EL (cell line): ENCODE measurements at regions not wholly inside any gene's neighbourhood (a gene's known extent, or its start where the extent isn't known, plus 50 kb on each side); places are given as distances from the start of the nearest gene placed in this dataset.

Experiments used
- DNase-seq: peaks from one replicate; pipeline ENCODE4 v3.0.0-alpha.2; 2016

DNA sequence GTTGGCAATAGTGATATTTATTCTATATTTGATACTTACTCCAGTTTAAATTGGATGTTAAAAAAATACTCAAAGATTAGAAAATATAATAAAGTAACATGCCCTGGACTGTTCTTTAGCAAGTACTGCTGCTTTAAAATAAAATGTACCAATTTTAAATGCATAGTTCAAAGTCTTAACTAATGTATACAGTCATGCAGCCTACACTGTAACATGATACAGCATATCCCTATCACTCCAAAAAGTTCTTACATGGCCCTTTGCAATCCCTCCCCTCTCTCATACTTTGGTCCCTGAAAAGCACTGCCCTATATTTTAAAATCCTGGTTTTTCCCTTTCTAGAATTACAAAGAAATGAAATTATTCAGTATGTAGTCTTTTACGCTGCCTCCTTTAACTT, 726.6 kb downstream of the LTN1 start:
- DNase-seq = no peak

DNA sequence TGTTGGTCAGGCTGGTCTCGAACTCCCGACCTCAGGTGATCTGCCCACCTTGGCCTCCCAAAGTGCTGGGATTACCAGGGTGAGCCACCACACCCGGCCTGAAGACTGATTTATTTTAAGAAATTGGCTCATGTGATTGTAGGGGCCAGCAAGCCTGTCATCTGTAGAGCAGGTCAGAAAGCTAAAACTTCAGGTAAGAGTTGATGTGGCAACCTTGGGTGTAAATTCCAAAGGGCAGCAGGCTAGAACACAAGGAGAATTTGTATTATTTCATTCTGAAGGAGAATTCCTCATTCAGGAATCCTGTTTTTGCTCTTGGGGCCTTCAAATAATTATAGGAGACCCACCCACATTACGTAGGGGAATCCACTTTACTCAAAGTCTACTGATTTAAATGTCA, 728.7 kb downstream of the LTN1 start:
- no peak for DNase-seq

DNA sequence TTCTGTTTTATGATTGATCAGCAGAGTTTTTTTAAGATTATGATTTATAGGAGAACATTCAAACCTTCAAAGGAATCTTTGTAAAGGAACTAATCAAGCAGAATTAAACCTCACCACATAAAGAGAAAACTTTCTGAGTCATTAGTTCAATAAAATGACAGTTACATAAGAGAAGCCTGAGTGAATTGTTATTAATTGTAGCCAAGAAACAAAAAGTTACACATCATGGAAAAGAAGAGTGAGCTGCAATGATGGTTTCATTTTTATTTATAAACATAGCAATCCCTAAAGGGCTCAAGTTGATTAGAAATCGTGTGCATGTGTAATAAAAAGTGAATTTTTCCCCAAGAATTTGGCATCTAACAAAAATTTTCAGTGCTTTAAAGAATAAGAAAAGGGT, 731.4 kb downstream of the LTN1 start:
- no peak for DNase-seq

DNA sequence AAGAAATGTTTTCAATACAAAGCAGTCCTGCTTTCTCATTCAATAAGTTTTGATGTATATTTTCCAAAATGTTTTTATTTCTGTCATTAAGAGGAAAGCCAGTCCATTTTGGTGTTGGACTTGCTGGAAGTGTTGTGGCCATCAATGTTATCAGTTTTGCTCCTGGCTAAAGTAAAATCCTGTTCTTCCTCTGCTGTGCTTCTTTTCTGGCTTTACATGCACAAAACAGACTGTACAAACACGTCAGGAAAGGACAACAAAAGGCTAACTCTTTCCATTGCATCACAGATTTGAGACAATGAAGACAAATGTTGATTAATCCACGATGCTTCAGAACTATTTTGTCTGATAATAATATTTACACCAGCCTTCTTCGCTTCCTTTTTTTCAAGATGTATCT, 735.4 kb downstream of the LTN1 start:
- no peak for DNase-seq

DNA sequence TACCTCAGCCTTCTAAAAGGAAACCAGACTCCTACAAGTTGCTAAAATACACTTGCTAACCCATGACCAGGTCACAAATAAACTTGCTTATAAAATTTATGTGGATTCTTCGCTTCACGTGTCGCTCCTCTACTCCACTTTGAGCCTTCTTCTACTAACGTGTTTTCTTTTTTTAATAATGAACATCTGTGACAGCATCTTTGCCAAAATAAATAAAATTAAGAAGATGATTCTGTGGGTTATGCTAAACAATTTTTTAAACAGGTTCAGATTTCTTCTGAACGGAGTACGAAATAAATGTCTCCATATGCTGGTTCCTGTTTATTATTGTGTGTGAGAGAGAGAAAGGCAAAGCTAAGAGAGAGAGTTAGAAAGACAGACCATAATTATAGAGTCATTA, 735.8 kb downstream of the LTN1 start:
- DNase-seq = no peak

DNA sequence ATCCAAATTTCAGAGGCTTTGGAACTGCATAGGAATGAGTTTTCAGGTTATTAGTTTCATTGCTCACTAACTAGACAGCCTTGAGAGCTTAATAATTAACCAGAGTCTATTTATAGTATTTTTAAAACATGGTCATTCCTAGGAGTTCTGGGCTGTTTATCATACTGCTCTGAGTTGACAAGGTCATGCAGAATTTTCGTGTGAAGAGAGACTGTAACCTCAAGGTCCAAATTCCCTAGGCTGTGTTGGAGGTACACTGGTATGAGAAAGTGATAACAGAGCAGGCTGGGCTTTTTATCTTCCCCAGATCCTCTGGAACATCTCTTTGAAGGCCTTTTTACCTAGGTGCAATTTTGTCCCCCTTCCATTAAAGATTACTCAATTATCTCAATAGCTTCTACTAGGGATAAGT, 736.3 kb downstream of the LTN1 start:
- DNase-seq = peak; percentile 58

DNA sequence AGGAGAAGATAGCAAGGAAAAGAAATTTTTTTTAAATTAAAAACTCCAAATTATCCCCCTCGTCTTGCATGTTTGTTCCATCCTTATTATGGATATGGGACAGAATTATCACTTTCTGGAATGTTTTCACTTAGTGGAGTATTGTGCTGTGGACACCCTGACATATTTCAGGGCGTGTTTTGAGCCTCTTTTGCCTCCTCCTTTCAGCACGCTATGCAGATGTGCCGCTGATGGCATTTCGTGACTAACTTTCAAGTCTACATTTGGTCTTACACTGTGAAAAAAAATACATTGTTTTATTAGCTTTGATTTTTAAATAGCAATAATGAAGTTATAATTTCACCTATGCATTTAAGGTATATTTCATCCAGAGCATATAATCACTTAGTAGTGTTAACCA, 738.7 kb downstream of the LTN1 start:
- DNase-seq = peak; percentile 48

DNA sequence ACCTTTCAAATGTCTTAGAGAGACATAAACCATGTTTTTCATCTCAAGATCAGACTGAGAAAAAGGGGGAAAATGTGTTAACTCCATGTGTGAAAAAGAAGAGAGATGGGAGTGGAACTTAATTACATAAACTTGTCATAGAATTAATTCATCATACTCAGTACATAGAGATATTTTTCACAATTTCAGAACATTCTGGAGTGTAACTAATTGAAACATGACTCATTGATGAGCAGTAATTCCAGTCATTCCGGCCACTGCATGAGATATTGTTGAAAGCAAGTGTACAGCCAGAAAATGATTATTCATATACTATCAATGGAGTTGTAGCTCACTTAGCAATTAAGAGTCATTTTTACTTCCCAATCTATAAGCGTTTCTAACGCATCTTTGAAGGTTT, 739.3 kb downstream of the LTN1 start:
- peak; percentile 83 for DNase-seq

DNA sequence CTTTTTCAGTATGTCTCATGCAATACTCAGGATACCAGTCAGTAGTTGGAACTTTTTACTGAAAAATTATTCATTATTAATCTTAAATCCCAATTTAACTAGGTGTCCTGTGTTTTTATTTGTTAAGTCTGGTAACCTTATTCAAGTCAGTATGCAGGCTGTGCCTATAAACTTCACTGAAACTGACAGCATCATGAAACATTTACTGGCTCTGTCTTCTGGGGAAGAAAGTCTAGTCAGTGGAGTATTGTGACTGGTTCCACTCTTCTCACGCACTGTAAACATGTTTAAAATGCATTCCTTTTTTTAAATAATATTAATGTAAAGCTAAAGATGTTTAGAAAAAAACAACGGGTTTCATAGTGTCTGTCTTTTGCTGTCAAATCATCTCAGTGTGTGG, 739.7 kb downstream of the LTN1 start:
- peak; percentile 38 for DNase-seq

DNA sequence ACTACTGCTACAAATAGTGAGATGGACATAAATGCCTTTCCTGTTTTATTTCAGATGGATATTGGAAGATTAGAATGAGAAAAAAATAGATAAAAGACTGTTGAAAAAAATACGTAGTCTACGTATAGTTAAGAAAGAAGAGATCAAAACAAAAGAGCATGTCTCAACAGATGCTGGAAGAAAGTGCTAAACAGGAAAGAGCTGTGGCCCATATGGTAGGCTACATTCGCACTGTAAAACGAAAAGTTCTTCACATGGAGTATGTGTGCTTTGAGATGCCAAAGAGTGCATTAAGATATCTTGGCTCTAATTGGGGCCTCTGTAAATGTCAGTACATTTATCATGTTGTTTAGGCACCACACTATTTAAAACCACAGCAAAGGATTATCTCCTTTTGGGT, 741.7 kb downstream of the LTN1 start:
- DNase-seq = no peak

DNA sequence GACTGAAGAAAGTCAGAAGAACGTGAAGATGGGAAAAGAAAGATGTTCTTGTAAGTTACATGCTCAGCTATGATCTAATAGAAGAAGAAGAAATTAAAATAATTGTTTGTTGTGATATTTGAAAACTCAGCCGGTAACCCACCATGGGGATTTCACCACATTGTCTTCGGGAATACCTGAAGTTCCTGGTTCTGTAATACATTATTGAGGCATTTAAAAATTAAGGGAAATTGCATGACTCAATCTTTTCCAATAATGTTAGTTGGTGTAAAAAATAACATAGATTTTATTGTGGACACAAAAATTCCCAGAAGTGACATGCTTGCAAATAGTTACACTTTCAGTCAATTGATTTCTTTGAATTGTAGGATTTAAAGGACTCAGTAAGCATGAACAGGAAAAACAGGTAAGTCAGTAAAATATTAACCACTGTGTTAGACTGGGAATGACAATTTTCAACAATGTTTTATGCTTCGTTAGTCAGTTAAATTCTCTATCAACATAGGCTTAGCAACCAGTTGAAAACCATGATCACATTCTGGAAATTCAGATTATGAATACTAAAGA, 745.1 kb downstream of the LTN1 start:
- DNase-seq = no peak

DNA sequence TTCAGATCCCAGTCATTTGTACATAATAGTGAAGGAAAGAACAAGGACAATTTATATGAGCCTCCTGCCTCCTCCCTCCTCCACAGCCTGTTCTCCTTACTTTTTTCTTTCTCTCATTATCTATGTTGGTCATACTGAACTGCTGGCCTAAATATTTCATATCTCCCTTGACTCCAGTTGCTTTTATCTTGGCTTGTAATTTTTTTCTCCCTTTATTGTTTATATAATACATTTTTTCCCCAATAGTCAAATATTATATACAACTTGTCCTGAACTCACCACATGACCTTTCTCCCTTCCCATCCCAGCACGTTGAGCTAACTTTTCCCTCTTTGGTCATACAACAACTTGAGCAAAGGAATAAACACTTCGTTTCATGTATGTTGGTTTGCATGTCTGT, 752.1 kb downstream of the LTN1 start:
- DNase-seq = peak; percentile 46

DNA sequence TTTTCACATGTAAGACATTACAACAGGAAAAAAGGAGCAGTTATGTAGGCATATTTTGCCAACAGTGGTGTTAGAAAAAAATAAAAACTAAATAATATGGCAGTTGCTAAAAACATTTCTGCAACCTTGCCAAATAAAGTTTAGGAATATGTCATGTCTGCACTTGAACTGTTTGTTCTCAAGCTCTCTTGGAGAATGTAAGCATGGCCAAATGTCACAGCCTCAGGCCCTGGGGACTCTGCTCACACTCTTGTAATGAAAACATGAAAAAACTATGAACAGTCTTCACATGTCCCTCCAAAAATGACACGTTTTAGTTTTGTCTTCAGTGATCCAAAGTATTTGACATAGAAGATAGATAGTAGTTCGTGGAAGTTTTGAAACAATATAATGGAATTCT, 753.3 kb downstream of the LTN1 start:
- DNase-seq = no peak

DNA sequence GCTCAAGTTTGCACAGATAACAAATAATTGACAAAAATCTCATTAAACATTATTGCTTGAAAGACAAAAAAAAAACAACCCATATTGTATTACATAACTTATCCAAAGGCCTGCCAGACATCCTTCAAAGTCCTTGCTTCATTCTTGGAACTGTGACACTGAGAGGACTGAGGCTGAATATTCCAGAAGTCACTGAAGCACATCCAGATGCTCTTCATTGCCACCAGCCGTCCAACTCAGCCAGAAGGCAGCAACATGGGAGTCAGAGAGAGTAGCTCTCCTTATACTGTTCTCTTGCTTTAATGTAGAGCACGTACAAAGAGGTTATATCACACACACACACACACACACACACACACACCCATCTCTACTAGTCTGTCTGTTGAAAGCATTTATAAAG, 755.0 kb downstream of the LTN1 start:
- no peak for DNase-seq

DNA sequence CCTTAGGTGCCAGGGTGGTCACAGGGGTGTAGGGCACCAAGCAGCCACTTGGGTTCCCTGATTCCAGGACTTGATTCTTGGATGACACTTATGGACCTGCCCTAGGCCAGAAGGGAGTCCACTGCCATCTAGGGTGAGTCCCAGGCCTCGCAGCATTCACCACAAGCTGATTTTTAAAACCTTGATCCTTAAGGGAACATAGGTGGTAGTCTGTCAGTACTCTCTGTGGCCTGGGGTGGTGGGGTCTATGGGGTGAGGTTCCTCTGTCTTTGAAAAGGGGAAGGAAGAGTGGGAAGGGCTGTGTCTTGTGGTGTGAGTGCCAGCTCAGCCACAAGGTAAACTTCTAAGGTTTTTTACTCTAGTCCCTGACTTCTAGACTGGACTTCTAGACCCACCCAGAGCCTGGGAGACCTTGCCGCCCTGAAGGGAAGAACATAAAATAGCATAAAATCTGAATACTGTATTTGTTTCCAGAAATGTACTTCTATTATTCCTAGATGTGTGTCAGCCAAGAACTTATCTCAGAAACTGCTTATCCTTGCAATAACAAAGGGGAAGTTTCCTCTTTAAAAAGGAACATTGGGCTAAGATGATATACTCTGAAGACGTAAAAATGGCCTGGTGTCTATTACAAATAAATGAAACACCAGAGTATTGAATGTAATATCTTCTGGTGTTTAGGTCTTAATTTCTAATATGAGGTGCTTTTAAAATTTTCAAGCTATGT, 757.3 kb downstream of the LTN1 start:
- peak; percentile 19 for DNase-seq

DNA sequence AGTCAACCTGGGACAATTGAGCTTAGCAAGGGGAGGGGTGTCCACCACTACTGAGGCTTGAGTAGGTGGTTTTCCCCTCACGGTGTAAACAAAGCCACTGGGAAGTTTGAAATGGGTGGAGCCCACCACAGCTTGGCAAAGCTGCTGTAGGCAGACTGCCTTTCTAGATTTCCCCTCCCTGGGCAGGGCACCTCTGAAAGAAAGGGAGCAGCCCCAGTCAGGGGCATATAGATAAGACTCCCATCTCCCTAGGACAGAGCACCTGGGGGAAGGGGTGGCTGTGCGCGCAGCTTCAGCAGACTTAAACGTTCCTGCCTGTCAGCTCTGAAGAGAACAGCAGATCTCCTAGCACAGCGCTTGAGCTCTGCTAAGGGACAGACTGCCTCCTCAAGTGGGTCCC, 758.4 kb downstream of the LTN1 start:
- DNase-seq = no peak

DNA sequence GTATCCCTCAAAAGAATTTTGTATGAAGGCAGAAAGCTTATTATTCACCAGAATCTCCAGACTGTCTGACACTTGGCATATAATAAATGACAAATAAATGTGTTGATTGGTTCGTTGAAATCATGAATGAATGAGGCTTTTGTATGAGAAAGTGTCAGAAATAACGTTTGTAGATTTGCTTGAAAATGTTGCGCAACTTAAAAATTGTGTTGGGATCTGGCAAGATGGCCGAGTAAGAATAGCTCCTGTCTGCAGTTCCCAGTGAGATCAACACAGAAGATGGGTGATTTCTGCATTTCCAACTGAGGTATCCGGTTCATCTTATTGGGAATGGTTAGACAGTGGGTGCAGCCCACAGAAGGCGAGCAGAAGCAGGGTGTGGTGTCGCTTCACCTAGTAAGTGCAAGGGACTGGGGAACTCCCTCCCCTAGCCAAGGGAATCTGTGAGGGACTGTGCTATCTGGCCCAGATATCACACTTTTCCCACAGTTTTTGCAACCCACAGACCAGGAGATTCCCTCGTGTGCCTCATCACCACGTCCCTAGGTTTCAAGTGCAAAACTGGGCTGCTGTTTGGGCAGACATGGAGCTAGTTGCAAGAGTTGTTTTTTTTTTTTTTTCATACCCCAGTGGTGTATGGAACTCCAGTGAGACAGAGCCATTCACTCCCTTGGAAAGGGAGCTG, 759.0 kb downstream of the LTN1 start:
- DNase-seq = no peak

DNA sequence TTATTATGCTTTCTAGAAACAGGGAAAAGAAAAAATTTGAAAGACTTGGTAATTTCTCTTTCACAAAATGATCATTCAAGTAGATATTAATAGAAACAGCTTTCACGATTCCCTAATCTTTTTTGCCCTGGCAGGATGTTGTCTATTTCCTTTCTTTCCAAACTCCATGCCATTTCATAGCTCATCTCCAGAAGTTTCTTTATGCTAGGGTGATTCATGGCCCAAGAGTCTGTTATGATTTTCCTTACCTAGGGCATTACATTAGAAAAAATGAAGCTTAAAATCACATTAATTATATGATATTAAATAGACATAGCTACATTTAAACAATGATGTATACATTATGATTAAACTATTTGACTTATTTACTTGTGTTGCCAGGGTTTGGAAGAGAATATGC, 762.1 kb downstream of the LTN1 start:
- DNase-seq = peak; percentile 61

DNA sequence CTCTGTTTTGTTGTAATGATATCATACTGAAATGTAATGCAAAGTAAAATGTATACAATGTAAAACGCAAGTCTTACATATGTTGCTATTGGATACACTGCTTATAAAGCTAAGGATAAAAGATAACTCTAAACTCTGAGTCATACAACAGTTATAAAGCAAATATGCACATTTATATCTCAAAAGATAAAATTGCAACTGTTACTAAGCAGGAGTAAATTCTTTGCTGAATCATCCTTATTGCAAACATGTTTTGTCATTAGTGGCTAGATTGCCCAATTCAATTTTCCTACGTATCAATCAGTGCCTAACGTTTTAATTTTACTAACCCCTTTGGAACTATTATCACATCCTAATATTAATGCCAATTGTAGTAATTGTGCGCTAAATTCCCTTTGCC, 762.9 kb downstream of the LTN1 start:
- DNase-seq = peak; percentile 80

DNA sequence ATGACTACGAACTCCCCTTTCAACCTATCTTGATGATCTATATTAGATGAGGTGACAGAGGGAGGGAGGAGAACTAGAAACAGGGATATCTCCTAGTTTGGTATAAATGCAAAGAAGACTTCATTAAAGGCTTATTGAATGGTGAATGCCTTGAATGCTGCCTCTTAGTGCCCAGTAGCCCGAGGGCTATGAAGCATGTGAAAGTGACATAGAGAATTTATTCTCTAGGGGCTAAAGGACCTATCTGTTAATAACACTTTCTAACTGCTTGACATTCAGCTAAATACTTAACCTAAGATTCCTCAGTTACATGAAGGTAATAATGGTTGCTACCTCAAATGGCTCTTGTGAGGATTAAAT, 764.1 kb downstream of the LTN1 start:
- DNase-seq = no peak

DNA sequence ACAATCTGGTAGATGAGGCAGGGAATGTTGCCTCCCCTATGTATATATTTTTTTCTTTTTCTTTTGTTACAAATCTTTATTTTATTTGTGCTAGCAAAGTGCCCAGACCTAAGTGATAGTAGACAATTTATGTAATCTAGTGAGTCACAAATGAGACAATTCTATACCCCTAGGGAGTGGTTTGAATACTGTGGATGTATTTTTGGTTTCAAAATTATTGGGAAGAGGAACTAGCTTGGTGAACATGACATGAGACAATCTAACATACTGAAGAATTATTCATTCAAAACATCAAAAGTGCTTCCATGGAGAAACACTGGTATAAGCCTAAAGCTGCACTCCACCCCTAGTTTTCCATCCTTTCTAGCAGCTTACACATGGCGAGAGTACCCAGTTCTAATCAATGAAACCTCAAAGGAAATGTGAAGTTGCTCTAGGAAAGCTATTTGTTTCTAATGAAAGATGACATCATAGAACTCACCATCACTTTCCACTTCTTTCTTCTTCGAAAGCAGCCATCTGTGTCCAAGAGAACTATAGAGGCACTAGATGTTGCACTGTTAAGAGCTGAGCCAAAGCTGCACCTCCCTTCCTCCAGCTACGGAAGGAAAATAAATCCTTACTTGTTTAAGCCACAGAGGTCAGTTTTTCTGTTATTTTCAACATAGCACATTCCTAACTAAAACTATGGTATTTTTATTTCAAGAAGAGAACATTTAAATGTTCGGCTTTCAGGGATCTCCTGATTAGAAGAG, 764.6 kb downstream of the LTN1 start:
- DNase-seq = no peak

DNA sequence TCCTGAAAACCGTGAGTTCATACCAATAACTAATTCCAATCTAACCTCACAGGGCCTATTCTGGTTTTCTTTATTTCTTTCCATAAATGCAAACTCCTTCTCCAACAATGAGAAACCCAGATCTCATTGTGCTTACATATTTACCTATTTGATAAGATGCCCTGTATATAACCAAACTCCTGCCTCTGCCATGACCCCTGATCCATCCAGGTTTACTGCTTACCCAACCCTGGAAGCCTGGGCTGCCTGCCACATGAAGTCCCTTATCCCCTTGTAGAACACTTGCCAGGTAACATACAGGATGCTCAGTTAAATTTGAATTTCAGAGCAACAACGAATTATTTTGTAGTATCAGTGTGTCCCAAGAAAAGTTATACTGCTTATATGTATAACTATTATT, 766.1 kb downstream of the LTN1 start:
- DNase-seq = no peak

DNA sequence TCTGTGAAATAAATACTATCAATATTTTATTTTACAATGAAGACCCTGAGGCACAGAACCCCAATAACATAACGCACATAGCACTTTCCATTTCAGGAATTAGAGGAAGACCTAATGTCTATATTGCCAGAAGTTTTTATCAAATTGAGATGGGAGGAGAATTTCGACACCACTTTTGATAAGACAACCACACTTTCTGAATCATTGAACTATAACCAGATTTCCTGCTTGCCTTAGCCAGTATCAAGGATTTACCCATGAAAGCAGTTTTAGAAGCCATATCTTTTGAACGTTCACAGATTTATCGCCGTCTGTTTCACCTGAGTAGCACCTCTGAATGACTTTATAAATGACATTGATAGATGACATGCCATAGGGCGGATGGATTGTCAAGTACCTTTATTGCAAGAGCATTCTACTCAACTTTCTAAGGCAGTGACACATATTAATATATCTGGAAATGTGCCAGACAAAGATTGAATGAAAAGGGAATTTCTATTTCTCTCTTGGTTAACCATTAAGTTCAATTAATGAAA, 768.4 kb downstream of the LTN1 start:
- DNase-seq = no peak

DNA sequence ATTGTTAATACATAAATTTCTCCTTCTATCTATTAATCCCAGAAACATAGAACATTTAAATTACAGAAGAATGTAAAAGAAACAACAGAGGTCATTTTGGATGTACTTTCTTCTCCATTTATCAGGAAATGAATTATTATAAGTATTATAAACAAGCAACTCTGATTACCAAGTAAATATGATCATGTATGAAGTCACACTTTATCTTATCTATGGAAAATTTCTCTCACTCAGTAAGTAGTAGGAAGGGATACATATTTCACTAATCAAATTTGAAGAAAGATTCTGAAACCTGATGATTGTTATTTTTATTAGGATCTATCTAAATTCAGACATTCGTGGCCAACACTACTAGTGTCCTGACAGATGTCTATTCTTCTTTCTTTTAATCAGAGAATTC, 770.7 kb downstream of the LTN1 start:
- no peak for DNase-seq
